Left ventricle myocardium inferior (tissue), 1 donor: ENCODE measurements at regions not wholly inside any gene's neighbourhood (a gene's known extent, or its start where the extent isn't known, plus 50 kb on each side); places are given as distances from the start of the nearest gene placed in this dataset.
A peak's percentile ranks its signal among the peaks of the same experiment; 100 is the strongest.
"Not testable (repeated sequence)": the region's sequence is repeated elsewhere in the genome, so short reads cannot be mapped to it uniquely, and the experiment has no call there.

Experiments used
- DNase-seq: peaks from one replicate; pipeline ENCODE4 v3.0.0-alpha.2; 2020
- H3K27ac ChIP-seq: fragments of 200-600 bp; replicated peaks from 2 replicates; pipeline ENCODE4 v1.8.0; 2021
- H3K27me3 ChIP-seq: fragments of 200-600 bp; 2 replicates; pipeline ENCODE4 v1.8.0; 2021; ENCODE audit warnings: low read depth
- H3K36me3 ChIP-seq: fragments of 200-600 bp; 2 replicates; pipeline ENCODE4 v1.8.0; 2021
- H3K4me1 ChIP-seq: fragments of 200-600 bp; 2 replicates; pipeline ENCODE4 v1.8.0; 2021
- H3K4me3 ChIP-seq: fragments of 200-600 bp; 2 replicates; pipeline ENCODE4 v1.8.0; 2021; ENCODE audit warnings: mild to moderate bottlenecking, moderate library complexity
- H3K9me3 ChIP-seq: fragments of 200-600 bp; replicated peaks from 2 replicates; pipeline ENCODE4 v1.8.0; 2021
- CTCF ChIP-seq: fragments of 200-600 bp; IDR thresholded peaks from 2 replicates; pipeline ENCODE4 v1.8.0; 2021; ENCODE audit warnings: antibody characterized with exemption, mild to moderate bottlenecking, borderline replicate concordance
- intact Hi-C: fragments of 100-400 bp; cut with micrococcal nuclease; formaldehyde crosslinking; loops from one replicate; pipeline ENCODE4 v1.11.0; 2022
- donor health status: DM: no; HTN: yes; CAD: no; lungs with severe emphysema.

GRCh38 chr10:30537586-30537985, 92.0 kb downstream of the LYZL2 start:
- no peak overlapping the region for H3K4me3 ChIP-seq
- peaks cover 38% of the 10 kb centered on the region for H3K4me1 ChIP-seq
- intact Hi-C loops = loop anchor here (10.0 kb wide), 1 partner anchor 123 kb away; no protein-coding TSS in a partner anchor

DNA sequence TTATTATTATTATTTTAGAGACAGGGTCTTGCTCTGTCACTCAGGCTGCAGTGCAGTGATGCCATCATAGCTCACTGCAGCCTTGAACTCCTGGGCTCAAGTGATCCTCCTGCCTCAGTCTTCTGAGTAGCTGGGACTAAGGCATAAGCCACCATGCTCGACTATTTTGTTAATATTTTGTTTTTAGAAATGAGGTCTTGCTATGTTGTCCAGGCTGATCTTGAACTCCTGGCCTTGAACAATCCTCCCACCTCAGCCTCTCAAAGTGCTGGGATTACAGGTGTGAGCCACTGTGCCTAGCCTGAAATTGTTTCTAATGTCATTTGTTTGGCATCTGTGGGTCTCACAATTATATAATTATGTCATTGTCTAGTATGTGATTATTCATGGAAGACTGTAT, 92.4 kb downstream of the LYZL2 start:
- Histone ChIP-seq H3K27ac (peak overlapping the region; percentile 82), H3K4me1 (peaks cover 38% of the 10 kb centered on the region)
- not testable (repeated sequence) for H3K9me3 ChIP-seq, H3K4me3 ChIP-seq, DNase-seq, H3K36me3 ChIP-seq, H3K27me3 ChIP-seq
- intact Hi-C loops = loop anchor here (10.0 kb wide), 1 partner anchor 122 kb away; no protein-coding TSS in a partner anchor

More at GRCh38 chr10:30537586-30537985, 92.0 kb downstream of the LYZL2 start:
- Histone ChIP-seq H3K27ac (peak overlapping the region; percentile 82), H3K9me3 (peaks cover 8% of the 10 kb centered on the region), H3K36me3 (no peaks in the 10 kb centered on the region), H3K27me3 (no peaks in the 10 kb centered on the region)
- no peak for TF ChIP-seq CTCF
- no peak for DNase-seq

GRCh38 chr10:30536578-30536977, 93.0 kb downstream of the LYZL2 start:
- Histone ChIP-seq H3K36me3 (no peaks in the 10 kb centered on the region), H3K4me1 (peaks cover 35% of the 10 kb centered on the region), H3K27ac (peak overlapping the region; percentile 82), H3K27me3 (no peaks in the 10 kb centered on the region), H3K9me3 (peaks cover 8% of the 10 kb centered on the region), H3K4me3 (no peak overlapping the region)
- no peak for TF ChIP-seq CTCF
- no peak for DNase-seq
- intact Hi-C loops = loop anchor here (10.0 kb wide), 1 partner anchor 122 kb away; no protein-coding TSS in a partner anchor

DNA sequence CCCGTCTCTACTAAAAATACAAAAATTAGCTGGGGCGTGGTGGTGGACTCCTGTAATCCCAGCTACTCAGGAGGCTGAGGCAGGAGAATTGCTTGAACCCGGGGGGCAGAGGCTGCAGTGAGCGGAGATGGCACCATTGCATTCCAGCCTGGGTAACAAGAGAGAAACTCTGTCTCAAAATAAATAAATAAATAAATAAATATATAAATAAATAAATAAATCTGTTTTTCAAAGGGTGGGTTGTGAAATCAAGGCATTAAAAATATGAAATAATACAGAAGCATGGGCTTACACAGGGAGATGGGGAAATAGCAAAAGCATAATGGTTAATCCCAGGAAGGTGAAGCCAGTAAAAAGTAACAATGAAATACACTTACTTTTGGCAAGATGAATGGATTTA, 93.9 kb downstream of the LYZL2 start:
- intact Hi-C loops = loop anchor here (10.0 kb wide), 1 partner anchor 121 kb away; no protein-coding TSS in a partner anchor
- DNase-seq = no peak
- Histone ChIP-seq H3K27ac (peak overlapping the region; percentile 82), H3K4me3 (no peak overlapping the region), H3K4me1 (peaks cover 28% of the 10 kb centered on the region), H3K36me3 (no peaks in the 10 kb centered on the region), H3K27me3 (no peaks in the 10 kb centered on the region), H3K9me3 (peaks cover 8% of the 10 kb centered on the region)
- no peak for TF ChIP-seq CTCF

- peak; percentile 26 for DNase-seq
- Histone ChIP-seq H3K9me3 (no peaks in the 10 kb centered on the region), H3K27ac (no peak overlapping the region), H3K4me1 (peaks cover 28% of the 10 kb centered on the region), H3K27me3 (no peaks in the 10 kb centered on the region), H3K4me3 (no peak overlapping the region), H3K36me3 (no peaks in the 10 kb centered on the region)
- TF ChIP-seq CTCF = peak; percentile 92
- intact Hi-C loops = loop anchor here (10.0 kb wide), 1 partner anchor 120 kb away; no protein-coding TSS in a partner anchor
Measured at GRCh38 chr10:30534465-30535144, 94.9 kb downstream of the LYZL2 start.

GRCh38 chr10:30531751-30532530, 97.6 kb downstream of the LYZL2 start:
- Histone ChIP-seq H3K27me3 (no peaks in the 10 kb centered on the region), H3K4me1 (peaks cover 14% of the 10 kb centered on the region), H3K9me3 (no peaks in the 10 kb centered on the region), H3K27ac (no peak overlapping the region), H3K36me3 (no peaks in the 10 kb centered on the region), H3K4me3 (no peak overlapping the region)
- intact Hi-C loops = loop anchor here (10.0 kb wide), 1 partner anchor 117 kb away; no protein-coding TSS in a partner anchor
- no peak for TF ChIP-seq CTCF
- no peak for DNase-seq
